H1 (cell line): ENCODE measurements at regions not wholly inside any gene's neighbourhood (a gene's known extent, or its start where the extent isn't known, plus 50 kb on each side); places are given as distances from the start of the nearest gene placed in this dataset.

Source experiments
- CTCF ChIA-PET: fragments of 300-600 bp; sonication (Branson Sonifier 250); formaldehyde crosslinking; loops from one replicate; lab custom pipeline; 2021; ENCODE audit not compliant: partially characterized antibody; lab: Charles Lee
- POLR2A ChIA-PET: fragments of 300-600 bp; sonication (Branson Sonifier 250); formaldehyde crosslinking; loops from one replicate; lab custom pipeline; 2021; ENCODE audit warnings: inconsistent platforms; ENCODE audit not compliant: partially characterized antibody; lab: Charles Lee
- DNase-seq, 2 experiments: peaks; one replicate each; pipeline versions ENCODE4 v3.0.0 to v3.0.0-alpha.2; 2010 to 2022; ENCODE audit warnings: low spot score in 2 of 2, low read depth in 1 of 2, mixed read lengths in 1 of 2
- FAIRE-seq: peaks from 2 replicates; lab custom pipeline; 2011; peaks lifted over from hg19 to GRCh38; lab: Jason Lieb, UNC
- H2AFZ ChIP-seq: 2 replicates; pipeline ENCODE4 v1.8.1; 2012; ENCODE audit warnings: low read length, inconsistent platforms
- H2AK5ac ChIP-seq: 2 replicates; pipeline ENCODE4 v1.6.1; 2013; ENCODE audit warnings: low read depth, low read length
- H2BK120ac ChIP-seq: replicated peaks from 2 replicates; pipeline ENCODE3; 2013; ENCODE audit warnings: low read depth, low read length, inconsistent platforms
- H2BK12ac ChIP-seq: 2 replicates; pipeline ENCODE4 v1.6.1; 2013; ENCODE audit warnings: low read depth, low read length
- H2BK15ac ChIP-seq: 2 replicates; pipeline ENCODE4 v1.6.1; 2013; ENCODE audit warnings: low read length
- H2BK20ac ChIP-seq: 2 replicates; pipeline ENCODE4 v1.6.1; 2013; ENCODE audit warnings: low read length
- H2BK5ac ChIP-seq: 2 replicates; pipeline ENCODE4 v1.6.1; 2013; ENCODE audit warnings: low read depth, low read length
- H3K14ac ChIP-seq: 2 replicates; pipeline ENCODE4 v1.6.1; 2013; ENCODE audit warnings: inconsistent platforms; ENCODE audit not compliant: insufficient read length
- H3K18ac ChIP-seq: 2 replicates; pipeline ENCODE4 v1.6.1; 2013; ENCODE audit warnings: low read length; ENCODE audit errors: extremely low read depth
- H3K23ac ChIP-seq: 2 replicates; pipeline ENCODE4 v1.6.1; 2013; ENCODE audit warnings: inconsistent platforms; ENCODE audit not compliant: insufficient read length
- H3K23me2 ChIP-seq: 2 replicates; pipeline ENCODE4 v1.6.1; 2013; ENCODE audit warnings: low read depth, low read length
- H3K27ac ChIP-seq: 2 replicates; pipeline ENCODE4 v1.6.1; 2011; ENCODE audit warnings: low read depth, low read length, inconsistent platforms
- H3K27me3 ChIP-seq, 4 experiments: replicated peaks in 1 of 4; 1 replicate in 1 of 4; 2 replicates in 3 of 4; pipeline versions ENCODE4 v1.6.1 to v1.8.1; 2011 to 2013; ENCODE audit warnings: low read length in 3 of 4, mild to moderate bottlenecking in 3 of 4, inconsistent platforms in 2 of 4, mixed read lengths in 2 of 4, moderate library complexity in 1 of 4; ENCODE audit not compliant: control insufficient read depth in 3 of 4, insufficient read depth in 3 of 4; ENCODE audit errors: extremely low read depth in 1 of 4
- H3K36me3 ChIP-seq, 4 experiments: 2 replicates each; pipeline versions ENCODE4 v1.6.1 to v1.8.1; 2011 to 2013; ENCODE audit warnings: mild to moderate bottlenecking in 4 of 4, low read length in 3 of 4, moderate library complexity in 2 of 4, control low read depth in 1 of 4, inconsistent platforms in 1 of 4; ENCODE audit not compliant: insufficient read depth in 4 of 4, control insufficient read depth in 2 of 4
- H3K4ac ChIP-seq: replicated peaks from 2 replicates; pipeline ENCODE3; 2013; ENCODE audit warnings: low read length, low read depth, mixed read lengths, inconsistent platforms; ENCODE audit not compliant: insufficient read length
- H3K4me1 ChIP-seq, 4 experiments: replicated peaks in 1 of 4; 1 replicate in 1 of 4; 2 replicates in 3 of 4; pipeline versions ENCODE4 v1.6.1 to v1.8.1; 2011 to 2013; ENCODE audit warnings: low read length in 3 of 4, inconsistent platforms in 2 of 4, mixed read lengths in 1 of 4; ENCODE audit not compliant: insufficient read depth in 4 of 4, control insufficient read depth in 3 of 4
- H3K4me2 ChIP-seq, 2 experiments: 2 replicates each; pipeline versions ENCODE4 v1.6.1 to v1.8.1; 2011 to 2013; ENCODE audit warnings: low read depth in 2 of 2, low read length in 2 of 2, control low read depth in 1 of 2, inconsistent platforms in 1 of 2, mild to moderate bottlenecking in 1 of 2; ENCODE audit not compliant: insufficient read depth in 1 of 2
- H3K4me3 ChIP-seq, 4 experiments: fragments of 200-600, 300-600 bp in 1 of 4; sonication (generic), shearing (Covaris generic), sonication (Bioruptor Twin) in 1 of 4; 2 replicates each; pipeline versions ENCODE4 v1.5.1 to v1.8.1; 2011 to 2016; ENCODE audit warnings: low read length in 4 of 4, low read depth in 3 of 4, control low read depth in 2 of 4, inconsistent platforms in 2 of 4, mild to moderate bottlenecking in 2 of 4, mixed read lengths in 1 of 4, moderate library complexity in 1 of 4; ENCODE audit not compliant: insufficient read depth in 2 of 4; ENCODE audit errors: extremely low read depth in 1 of 4
- H3K56ac ChIP-seq: replicated peaks from 2 replicates; pipeline ENCODE3; 2013; ENCODE audit warnings: low read depth, mild to moderate bottlenecking, mixed read lengths, low read length, inconsistent platforms; ENCODE audit not compliant: insufficient read length
- H3K79me1 ChIP-seq: 2 replicates; pipeline ENCODE4 v1.6.1; 2013; ENCODE audit warnings: low read depth, low read length, control low read depth
- H3K79me2 ChIP-seq, 2 experiments: 2 replicates each; pipeline versions ENCODE4 v1.6.1 to v1.8.1; 2012 to 2013; ENCODE audit warnings: low read length in 2 of 2, mild to moderate bottlenecking in 2 of 2, inconsistent platforms in 1 of 2; ENCODE audit not compliant: insufficient read depth in 2 of 2, control insufficient read depth in 1 of 2
- H3K9ac ChIP-seq, 4 experiments: replicated peaks in 1 of 4; 1 replicate in 1 of 4; 2 replicates in 3 of 4; pipeline versions ENCODE4 v1.6.1 to v1.8.1; 2011 to 2013; ENCODE audit warnings: low read depth in 3 of 4, low read length in 3 of 4, control low read depth in 2 of 4, mild to moderate bottlenecking in 2 of 4, moderate library complexity in 2 of 4, inconsistent platforms in 1 of 4; ENCODE audit errors: extremely low read depth in 1 of 4
- H3K9me3 ChIP-seq, 2 experiments: 2 replicates each; pipeline versions ENCODE4 v1.6.1 to v1.8.1; 2012 to 2013; ENCODE audit warnings: mild to moderate bottlenecking in 2 of 2, moderate library complexity in 2 of 2, control low read depth in 1 of 2, inconsistent platforms in 1 of 2, low read depth in 1 of 2, low read length in 1 of 2, mixed read lengths in 1 of 2; ENCODE audit not compliant: insufficient read depth in 2 of 2
- H4K20me1 ChIP-seq, 2 experiments: replicated peaks in 1 of 2; 2 replicates each; pipeline versions ENCODE3 to v1.8.1; 2011 to 2013; ENCODE audit warnings: inconsistent platforms in 2 of 2, low read length in 2 of 2, mild to moderate bottlenecking in 1 of 2; ENCODE audit not compliant: insufficient read depth in 2 of 2, control insufficient read depth in 1 of 2
- H4K5ac ChIP-seq: 2 replicates; pipeline ENCODE4 v1.6.1; 2013; ENCODE audit warnings: low read length, low read depth, mixed read lengths, inconsistent platforms; ENCODE audit not compliant: insufficient read length
- H4K8ac ChIP-seq: 2 replicates; pipeline ENCODE4 v1.8.0; 2013; ENCODE audit warnings: mild to moderate bottlenecking, moderate library complexity, low read length, inconsistent platforms; ENCODE audit not compliant: insufficient read depth; ENCODE audit errors: extremely low read depth
- H4K91ac ChIP-seq: replicated peaks from 2 replicates; pipeline ENCODE3; 2013; ENCODE audit warnings: low read length, mixed read lengths, inconsistent platforms; ENCODE audit not compliant: insufficient read length
- CHD1 ChIP-seq: IDR thresholded peaks from 2 replicates; pipeline ENCODE4 v1.6.1; 2012; ENCODE audit warnings: low read depth, low read length, improper control_type of control experiment
- CTBP2 ChIP-seq: IDR thresholded peaks from 2 replicates; pipeline ENCODE4 v1.7.0; 2011; ENCODE audit warnings: borderline replicate concordance, mild to moderate bottlenecking, moderate library complexity, mixed read lengths, low read length; ENCODE audit not compliant: insufficient read depth, insufficient read length
- EZH2 ChIP-seq: fragments of 200-600 bp; sonication (generic); IDR thresholded peaks from 2 replicates; pipeline ENCODE4 v1.7.1; 2012; ENCODE audit warnings: low read depth, mild to moderate bottlenecking, moderate library complexity, low read length, inconsistent platforms; ENCODE audit not compliant: severe bottlenecking
- HDAC2 ChIP-seq, 2 experiments: fragments of 300-600 bp in 1 of 2; sonication (generic) in 1 of 2; IDR thresholded peaks; 2 replicates each; pipeline ENCODE4 v1.6.1; 2011 to 2012; ENCODE audit warnings: low read depth in 2 of 2, low read length in 2 of 2, mild to moderate bottlenecking in 2 of 2, moderate library complexity in 2 of 2, borderline replicate concordance in 1 of 2, inconsistent platforms in 1 of 2
- POLR2AphosphoS5 ChIP-seq: IDR thresholded peaks from 2 replicates; pipeline ENCODE4 v1.6.1; 2011; ENCODE audit warnings: low read depth, low read length
- RNF2 ChIP-seq: fragments of 200-900, 300-1000 bp; sonication (generic); IDR thresholded peaks from 2 replicates; pipeline ENCODE4 v1.7.1; 2016; ENCODE audit warnings: borderline replicate concordance, low read depth, mild to moderate bottlenecking, antibody characterized with exemption, low read length; ENCODE audit not compliant: poor library complexity, severe bottlenecking; ENCODE audit errors: missing control alignments
- SRF ChIP-seq: IDR thresholded peaks from 2 replicates; pipeline ENCODE4 v1.6.1; 2011; ENCODE audit warnings: mild to moderate bottlenecking, low read depth, low read length, moderate library complexity
- WGBS, 2 experiments: shearing (Covaris generic) in 1 of 2; methylation state at CpG; one replicate each; pipeline versions ENCODE4 v1.1.6 to v1.1.7; 2013 to 2015; ENCODE audit warnings: low lambda C conversion rate in 2 of 2, mixed read lengths in 2 of 2, inconsistent platforms in 1 of 2, low coverage in 1 of 2, missing lambda C conversion rate in 1 of 2; ENCODE audit not compliant: insufficient replicate concordance in 2 of 2, insufficient coverage in 1 of 2, insufficient read length in 1 of 2; ENCODE audit errors: extremely low coverage in 1 of 2, missing lambda C conversion rate in 1 of 2; 5-methylcytosine and 5-hydroxymethylcytosine counted together
- TF ChIP-seq, protein P1 (sequence below): IDR thresholded peaks from 2 replicates; pipeline ENCODE4 v1.6.1; 2012; ENCODE audit warnings: inconsistent platforms
- TF ChIP-seq, protein P2 (sequence below): IDR thresholded peaks from 2 replicates; pipeline ENCODE4 v1.6.1; 2012; ENCODE audit warnings: low read length, inconsistent platforms

DNA sequence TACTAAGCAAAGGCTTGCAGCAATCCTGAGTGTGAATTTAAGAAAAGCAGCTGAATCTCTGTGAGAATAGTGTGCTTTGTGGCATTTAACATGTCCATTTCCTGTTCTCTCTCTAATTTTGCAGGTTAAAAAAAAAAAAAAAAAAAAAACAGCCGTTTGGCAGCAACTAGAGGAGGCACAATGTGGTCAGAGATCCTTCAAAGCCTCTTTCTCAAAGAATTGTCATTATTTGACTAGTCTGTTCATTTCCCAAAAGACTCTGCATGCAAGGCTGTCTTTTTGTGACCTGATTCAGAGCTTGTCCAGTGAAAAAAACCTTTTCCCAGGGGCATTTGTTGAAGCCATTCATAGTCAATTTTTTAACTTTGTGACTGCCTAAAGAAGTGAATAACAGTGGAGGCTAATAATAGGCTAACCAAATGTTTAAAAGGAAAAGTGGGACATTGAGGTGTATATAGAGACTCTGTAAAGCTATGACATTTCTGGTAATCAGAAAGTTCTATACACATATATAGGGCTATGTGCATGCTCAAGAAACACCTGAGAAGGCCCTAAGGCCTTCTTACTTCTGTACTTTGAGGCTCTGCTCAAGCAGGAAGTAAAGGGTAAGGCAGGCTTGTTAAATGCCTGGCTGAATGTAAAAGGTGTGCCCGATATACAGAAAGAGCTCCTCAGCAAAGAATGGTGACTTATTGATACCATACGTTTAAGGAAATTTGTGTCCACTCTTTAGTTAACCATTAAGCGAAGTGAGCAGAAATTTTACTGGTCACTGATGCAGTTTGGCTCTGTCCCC, 289.6 kb upstream of the RAB6C start:
- Histone ChIP-seq H3K4me2 (no peak overlapping the region), H2BK120ac (no peak overlapping the region), H3K79me2 (no peaks in the 10 kb centered on the region), H2AK5ac (no peak overlapping the region), H4K5ac (no peak overlapping the region), H2AFZ (0 out of 2 replicates have a peak overlapping the region, but pooled peaks have one; percentile 71), H4K20me1 (no peaks in the 10 kb centered on the region), H3K79me1 (no peaks in the 10 kb centered on the region), H2BK12ac (no peak overlapping the region), H3K4ac (no peak overlapping the region), H3K4me3 (no peak overlapping the region), H2BK5ac (no peak overlapping the region; the same call in 1 of the 2 replicates), H4K91ac (no peak overlapping the region), H2BK15ac (no peak overlapping the region), H3K23me2 (no peaks in the 10 kb centered on the region), H3K36me3 (no peaks in the 10 kb centered on the region), H3K9me3 (no peaks in the 10 kb centered on the region), H2BK20ac (no peak overlapping the region), H3K27me3 (no peaks in the 10 kb centered on the region), H3K18ac (no peak overlapping the region), H3K14ac (no peak overlapping the region), H3K9ac (no peak overlapping the region), H3K56ac (no peak overlapping the region), H3K27ac (no peak overlapping the region), H3K4me1 (no peaks in the 10 kb centered on the region), H3K23ac (no peak overlapping the region), H4K8ac (no peak overlapping the region)
- CTCF ChIA-PET: interaction anchor here (0.9 to 1.5 kb wide), 2 partner anchors 19 to 39 kb away, joined by 3 to 4 read pairs; no protein-coding TSS in a partner anchor
- POLR2A ChIA-PET: no interaction called here
- FAIRE-seq (no peak), DNase-seq (no peak)
- WGBS, 2 experiments: 98% methylated on average over 3 of the region's 4 CpGs; no CpG with 5 or more reads in 1 of the 2 experiments
- TF ChIP-seq EZH2 (no peak), SRF (no peak), CTBP2 (no peak), RNF2 (no peak), POLR2AphosphoS5 (no peak), CHD1 (no peak), HDAC2 (IDR thresholded peaks at IDR 0.05; ENCODE audit: borderline replicate concordance in 1 of 2, low read depth in 2 of 2, low read length in 2 of 2) (no peak)
- TF ChIP-seq, protein P1, sequence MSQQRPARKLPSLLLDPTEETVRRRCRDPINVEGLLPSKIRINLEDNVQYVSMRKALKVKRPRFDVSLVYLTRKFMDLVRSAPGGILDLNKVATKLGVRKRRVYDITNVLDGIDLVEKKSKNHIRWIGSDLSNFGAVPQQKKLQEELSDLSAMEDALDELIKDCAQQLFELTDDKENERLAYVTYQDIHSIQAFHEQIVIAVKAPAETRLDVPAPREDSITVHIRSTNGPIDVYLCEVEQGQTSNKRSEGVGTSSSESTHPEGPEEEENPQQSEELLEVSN: no peak
- TF ChIP-seq, protein P2, sequence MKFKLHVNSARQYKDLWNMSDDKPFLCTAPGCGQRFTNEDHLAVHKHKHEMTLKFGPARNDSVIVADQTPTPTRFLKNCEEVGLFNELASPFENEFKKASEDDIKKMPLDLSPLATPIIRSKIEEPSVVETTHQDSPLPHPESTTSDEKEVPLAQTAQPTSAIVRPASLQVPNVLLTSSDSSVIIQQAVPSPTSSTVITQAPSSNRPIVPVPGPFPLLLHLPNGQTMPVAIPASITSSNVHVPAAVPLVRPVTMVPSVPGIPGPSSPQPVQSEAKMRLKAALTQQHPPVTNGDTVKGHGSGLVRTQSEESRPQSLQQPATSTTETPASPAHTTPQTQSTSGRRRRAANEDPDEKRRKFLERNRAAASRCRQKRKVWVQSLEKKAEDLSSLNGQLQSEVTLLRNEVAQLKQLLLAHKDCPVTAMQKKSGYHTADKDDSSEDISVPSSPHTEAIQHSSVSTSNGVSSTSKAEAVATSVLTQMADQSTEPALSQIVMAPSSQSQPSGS: no peak
